ENCODE measurements at regions not wholly inside any gene's neighbourhood (a gene's known extent, or its start where the extent isn't known, plus 50 kb on each side); places are given as distances from the start of the nearest gene placed in this dataset.

DNA sequence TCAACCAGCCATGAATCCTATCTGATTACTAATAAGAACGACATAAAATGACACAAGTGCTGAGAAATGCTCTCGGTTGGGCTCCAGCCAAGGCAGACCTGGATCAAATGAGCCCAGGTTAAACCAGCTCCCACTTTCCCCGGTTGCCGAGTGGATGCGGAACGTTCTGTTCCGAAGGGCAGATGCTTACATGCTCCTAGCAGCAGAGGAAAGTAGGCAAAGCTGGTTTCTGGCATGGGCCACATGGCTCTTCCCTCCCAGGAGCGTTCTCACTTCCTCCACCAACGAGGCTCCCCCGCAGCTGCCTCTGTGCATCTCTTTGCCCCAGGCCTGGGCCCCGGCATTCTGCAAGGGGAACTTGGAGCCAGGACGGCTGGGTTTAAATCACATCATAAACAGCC lies 61.8 kb upstream of the SDK1 start:
- H3K4me3 ChIP-seq (ENCODE audit: low read length in 3 of 3) = no peak overlapping the region
- peak overlapping the region in 1 of 2 donors; percentile 13 for H3K27ac ChIP-seq (ENCODE audit: low read depth in 2 of 2, low read length in 2 of 2)
- intact Hi-C loops (cut with DNase I) = no loop called here
- H3K27me3 ChIP-seq (ENCODE audit: control insufficient read depth, insufficient read depth, low read length) = no peaks in the 10 kb centered on the region
- TF ChIP-seq, protein P1, sequence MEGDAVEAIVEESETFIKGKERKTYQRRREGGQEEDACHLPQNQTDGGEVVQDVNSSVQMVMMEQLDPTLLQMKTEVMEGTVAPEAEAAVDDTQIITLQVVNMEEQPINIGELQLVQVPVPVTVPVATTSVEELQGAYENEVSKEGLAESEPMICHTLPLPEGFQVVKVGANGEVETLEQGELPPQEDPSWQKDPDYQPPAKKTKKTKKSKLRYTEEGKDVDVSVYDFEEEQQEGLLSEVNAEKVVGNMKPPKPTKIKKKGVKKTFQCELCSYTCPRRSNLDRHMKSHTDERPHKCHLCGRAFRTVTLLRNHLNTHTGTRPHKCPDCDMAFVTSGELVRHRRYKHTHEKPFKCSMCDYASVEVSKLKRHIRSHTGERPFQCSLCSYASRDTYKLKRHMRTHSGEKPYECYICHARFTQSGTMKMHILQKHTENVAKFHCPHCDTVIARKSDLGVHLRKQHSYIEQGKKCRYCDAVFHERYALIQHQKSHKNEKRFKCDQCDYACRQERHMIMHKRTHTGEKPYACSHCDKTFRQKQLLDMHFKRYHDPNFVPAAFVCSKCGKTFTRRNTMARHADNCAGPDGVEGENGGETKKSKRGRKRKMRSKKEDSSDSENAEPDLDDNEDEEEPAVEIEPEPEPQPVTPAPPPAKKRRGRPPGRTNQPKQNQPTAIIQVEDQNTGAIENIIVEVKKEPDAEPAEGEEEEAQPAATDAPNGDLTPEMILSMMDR (IDR thresholded peaks at IDR 0.05; ENCODE audit: borderline replicate concordance, extremely low read depth, insufficient read depth) = no peak
- no peaks in the 10 kb centered on the region for H3K36me3 ChIP-seq (ENCODE audit: control insufficient read depth in 2 of 3, insufficient read depth in 3 of 3, low read length in 3 of 3)
- H3K4me1 ChIP-seq (ENCODE audit: control insufficient read depth in 2 of 3, insufficient read depth in 2 of 3, low read depth in 1 of 3, low read length in 3 of 3) = no peaks in the 10 kb centered on the region
- no peak for FAIRE-seq
- H3K9ac ChIP-seq (ENCODE audit: low read length in 3 of 3) = no peak overlapping the region
- H3K9me3 ChIP-seq (ENCODE audit: control insufficient read depth in 2 of 3, insufficient read depth in 1 of 3, low read length in 3 of 3) = peaks cover 0 to 9% (median 0%) of the 10 kb centered on the region in 3 donors
- DNase-seq = peak; percentile 41 to 94 (median 69)

DNA sequence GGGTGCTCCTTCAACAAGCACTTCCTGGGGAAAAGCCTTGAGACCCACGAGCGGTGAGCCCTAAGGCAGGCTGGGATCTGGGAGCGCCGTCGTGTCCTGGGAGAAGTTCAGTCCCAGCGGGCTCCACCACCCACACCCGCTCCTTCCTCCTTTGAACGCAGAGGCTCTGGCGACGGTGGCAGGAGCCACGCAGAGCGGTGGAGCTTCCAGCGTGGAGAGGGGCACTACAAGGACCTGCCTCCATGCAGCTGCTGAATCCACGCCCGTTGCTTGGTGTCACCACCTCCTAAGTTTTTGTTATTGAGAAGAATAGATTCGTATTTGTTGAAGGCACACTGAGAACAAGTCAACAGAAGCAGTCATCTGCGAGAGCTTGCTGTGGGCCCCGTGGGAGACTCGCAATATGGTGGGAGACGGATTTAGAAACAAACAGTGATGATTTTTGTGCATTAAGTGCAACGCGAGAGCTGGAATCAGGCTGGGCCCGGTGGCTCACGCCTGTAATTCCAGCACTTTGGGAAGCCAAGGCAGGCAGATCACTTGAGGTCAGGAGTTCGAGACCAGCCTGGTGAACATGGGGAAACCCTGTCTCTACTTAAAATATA lies 60.1 kb upstream of the SDK1 start:
- H3K27ac ChIP-seq (ENCODE audit: low read depth in 2 of 2, low read length in 2 of 2) = no peak overlapping the region
- DNase-seq (no peak), FAIRE-seq (no peak)
- no peak overlapping the region for H3K4me3 ChIP-seq (ENCODE audit: low read length in 3 of 3)
- H3K36me3 ChIP-seq (ENCODE audit: control insufficient read depth in 2 of 3, insufficient read depth in 3 of 3, low read length in 3 of 3) = no peaks in the 10 kb centered on the region
- peaks cover 0 to 9% (median 0%) of the 10 kb centered on the region in 3 donors for H3K9me3 ChIP-seq (ENCODE audit: control insufficient read depth in 2 of 3, insufficient read depth in 1 of 3, low read length in 3 of 3)
- no peak overlapping the region for H3K9ac ChIP-seq (ENCODE audit: low read length in 3 of 3)
- intact Hi-C loops (cut with DNase I) = no loop called here
- no peaks in the 10 kb centered on the region for H3K4me1 ChIP-seq (ENCODE audit: control insufficient read depth in 2 of 3, insufficient read depth in 2 of 3, low read depth in 1 of 3, low read length in 3 of 3)
- TF ChIP-seq, protein P1 (IDR thresholded peaks at IDR 0.05; ENCODE audit: borderline replicate concordance, extremely low read depth, insufficient read depth) = no peak
- H3K27me3 ChIP-seq (ENCODE audit: control insufficient read depth, insufficient read depth, low read length) = no peaks in the 10 kb centered on the region

DNA sequence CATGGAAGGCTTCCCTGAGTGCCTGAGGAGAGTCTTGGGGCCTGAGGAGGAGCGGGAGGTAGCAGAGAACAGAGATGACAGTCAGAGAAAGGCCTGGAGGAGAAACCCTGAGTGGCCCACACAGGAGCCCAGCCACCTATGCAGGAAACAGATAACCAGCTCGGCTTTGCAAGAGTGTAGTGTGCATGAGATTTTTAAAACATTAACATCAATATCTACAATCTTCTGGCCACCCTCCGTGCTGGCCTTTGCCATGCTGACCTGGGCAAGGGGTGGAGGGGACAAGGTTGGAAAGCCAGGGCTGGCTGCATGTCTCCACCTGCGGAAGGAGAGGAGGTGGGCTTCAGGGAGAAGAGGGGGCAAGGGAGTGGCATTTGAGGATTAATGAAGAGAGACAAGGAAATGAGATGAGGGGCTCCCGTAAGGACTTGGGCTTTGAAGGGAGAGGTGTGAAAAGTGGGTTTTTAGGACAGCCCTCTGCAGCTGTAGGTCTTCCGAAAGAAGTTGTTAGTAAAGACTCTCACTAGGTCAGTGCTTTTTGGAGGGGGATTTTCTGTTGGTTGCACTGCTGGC lies 59.3 kb upstream of the SDK1 start:
- Histone ChIP-seq H3K4me3 (ENCODE audit: low read length in 3 of 3) (no peak overlapping the region), H3K36me3 (ENCODE audit: control insufficient read depth in 2 of 3, insufficient read depth in 3 of 3, low read length in 3 of 3) (no peaks in the 10 kb centered on the region), H3K4me1 (ENCODE audit: control insufficient read depth in 2 of 3, insufficient read depth in 2 of 3, low read depth in 1 of 3, low read length in 3 of 3) (no peaks in the 10 kb centered on the region), H3K27ac (ENCODE audit: low read depth in 2 of 2, low read length in 2 of 2) (no peak overlapping the region), H3K9ac (ENCODE audit: low read length in 3 of 3) (no peak overlapping the region), H3K9me3 (ENCODE audit: control insufficient read depth in 2 of 3, insufficient read depth in 1 of 3, low read length in 3 of 3) (peaks cover 0 to 1% (median 0%) of the 10 kb centered on the region in 3 donors), H3K27me3 (ENCODE audit: control insufficient read depth, insufficient read depth, low read length) (no peaks in the 10 kb centered on the region)
- DNase-seq (no peak), FAIRE-seq (no peak)
- intact Hi-C loops (cut with DNase I) = no loop called here
- TF ChIP-seq, protein P1 (IDR thresholded peaks at IDR 0.05; ENCODE audit: borderline replicate concordance, extremely low read depth, insufficient read depth) = no peak

All from kidney (tissue), 13 donors.